Keratinocyte (primary cell): ENCODE measurements at regions not wholly inside any gene's neighbourhood (a gene's known extent, or its start where the extent isn't known, plus 50 kb on each side); places are given as distances from the start of the nearest gene placed in this dataset.

Experiments used
- DNase-seq: peaks from one replicate; pipeline ENCODE4 v3.0.0-alpha.2; 2011; ENCODE audit warnings: low read depth, missing footprints, low spot score
- FAIRE-seq: peaks from 2 replicates; lab custom pipeline; 2011; peaks lifted over from hg19 to GRCh38; lab: Jason Lieb, UNC
- H2AFZ ChIP-seq: 2 replicates; pipeline ENCODE4 v1.6.0; 2012; ENCODE audit warnings: low read length, control low read depth, inconsistent platforms; ENCODE audit not compliant: control insufficient read depth
- H3K27ac ChIP-seq: 2 replicates; pipeline ENCODE4 v1.5.1; 2011; ENCODE audit warnings: low read length; ENCODE audit not compliant: control insufficient read depth, insufficient read depth
- H3K27me3 ChIP-seq: 3 replicates; pipeline ENCODE4 v1.6.0; 2011; ENCODE audit warnings: low read length; ENCODE audit not compliant: control insufficient read depth, insufficient read depth; ENCODE audit errors: extremely low read depth
- H3K36me3 ChIP-seq, 2 experiments: 2 replicates in 1 of 2; 3 replicates in 1 of 2; pipeline ENCODE4 v1.5.1; 2011; ENCODE audit warnings: low read length in 2 of 2, mild to moderate bottlenecking in 1 of 2; ENCODE audit not compliant: control insufficient read depth in 2 of 2, insufficient read depth in 2 of 2; ENCODE audit errors: extremely low read depth in 1 of 2
- H3K4me1 ChIP-seq: 3 replicates; pipeline ENCODE4 v1.5.1; 2011; ENCODE audit warnings: low read length; ENCODE audit not compliant: control insufficient read depth, insufficient read depth; ENCODE audit errors: extremely low read depth
- H3K4me2 ChIP-seq: 3 replicates; pipeline ENCODE4 v1.6.0; 2011; ENCODE audit warnings: low read depth, low read length; ENCODE audit not compliant: control insufficient read depth, insufficient read depth; ENCODE audit errors: extremely low read depth
- H3K4me3 ChIP-seq, 3 experiments: fragments of 200-600 bp in 1 of 3; sonication (generic) in 1 of 3; 2 replicates in 2 of 3; 3 replicates in 1 of 3; pipeline ENCODE4 v1.5.1; 2011 to 2016; ENCODE audit warnings: low read length in 3 of 3, mild to moderate bottlenecking in 3 of 3, control low read depth in 2 of 3, inconsistent platforms in 1 of 3, low read depth in 1 of 3, mixed read lengths in 1 of 3, mixed run types in 1 of 3, moderate library complexity in 1 of 3; ENCODE audit not compliant: control insufficient read depth in 2 of 3, insufficient read depth in 2 of 3; ENCODE audit errors: extremely low read depth in 1 of 3
- H3K79me2 ChIP-seq: 2 replicates; pipeline ENCODE4 v1.6.0; 2012; ENCODE audit warnings: low read length; ENCODE audit not compliant: control insufficient read depth, insufficient read depth
- H3K9ac ChIP-seq: 3 replicates; pipeline ENCODE4 v1.6.0; 2011; ENCODE audit warnings: low read length; ENCODE audit not compliant: control insufficient read depth, insufficient read depth; ENCODE audit errors: extremely low read depth
- H3K9me1 ChIP-seq: 3 replicates; pipeline ENCODE4 v1.6.0; 2011; ENCODE audit warnings: low read length; ENCODE audit not compliant: control insufficient read depth, insufficient read depth; ENCODE audit errors: extremely low read depth
- H3K9me3 ChIP-seq: 2 replicates; pipeline ENCODE4 v1.5.1; 2012; ENCODE audit warnings: low read depth, low read length; ENCODE audit not compliant: control insufficient read depth
- H4K20me1 ChIP-seq: 3 replicates; pipeline ENCODE4 v1.6.0; 2011; ENCODE audit warnings: low read length; ENCODE audit not compliant: control insufficient read depth, insufficient read depth; ENCODE audit errors: extremely low read depth
- CTCF ChIP-seq, 3 experiments: IDR thresholded peaks in 1 of 3; conservative IDR thresholded peaks in 1 of 3; optimal IDR thresholded peaks in 1 of 3; 2 replicates in 2 of 3; 3 replicates in 1 of 3; pipeline versions ENCODE3 to v1.5.1; 2011; ENCODE audit warnings: low read length in 3 of 3, mild to moderate bottlenecking in 3 of 3, moderate library complexity in 2 of 3, control low read depth in 1 of 3, inconsistent platforms in 1 of 3; ENCODE audit not compliant: insufficient read depth in 2 of 3; ENCODE audit errors: extremely low read depth in 1 of 3
- EZH2 ChIP-seq: IDR thresholded peaks from one replicate; pipeline ENCODE4 v1.6.1; 2012; ENCODE audit warnings: inconsistent platforms, mild to moderate bottlenecking, low read length, moderate library complexity
- dilution Hi-C: fragments of 300-500 bp; cut with MboI; formaldehyde crosslinking; loops from one replicate; pipeline ENCODE4 v1.7.0; 2020; ENCODE audit warnings: low sequenced_read_pairs; ENCODE audit not compliant: extremely low pct_ligation_motif_present

DNA sequence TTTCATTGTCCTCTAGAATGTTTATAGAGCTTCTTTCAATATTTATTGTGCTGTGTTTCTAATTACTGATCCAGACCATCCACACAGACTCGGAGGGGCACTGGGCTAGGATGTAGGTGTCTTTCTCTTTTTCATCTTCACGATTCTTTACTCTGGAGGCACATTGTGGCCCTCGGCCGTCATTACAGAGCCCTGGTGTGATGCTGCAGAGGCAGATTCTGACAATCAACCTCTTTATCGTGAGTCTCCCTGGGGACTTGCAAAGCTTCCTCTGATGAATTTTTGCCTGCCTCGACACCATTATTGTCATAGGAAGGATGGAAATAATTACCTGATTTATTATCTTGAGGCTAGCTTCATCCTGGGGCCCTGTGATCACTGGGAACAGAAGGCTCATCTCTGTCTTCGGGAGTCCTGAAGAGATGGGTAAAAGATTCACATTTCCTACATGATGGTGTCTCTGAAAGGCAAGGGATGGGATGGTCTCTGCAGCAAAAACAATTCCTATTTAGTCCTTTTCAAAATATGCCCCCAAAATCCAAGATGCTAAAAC is 89.4 kb downstream of the SEC16B start:
- Histone ChIP-seq H3K27ac (no peak overlapping the region), H3K36me3 (no peaks in the 10 kb centered on the region), H3K9ac (no peak overlapping the region), H3K27me3 (no peaks in the 10 kb centered on the region), H2AFZ (no peak overlapping the region), H3K79me2 (no peaks in the 10 kb centered on the region), H3K4me2 (no peak overlapping the region), H3K4me3 (no peak overlapping the region), H3K9me1 (no peaks in the 10 kb centered on the region), H4K20me1 (no peaks in the 10 kb centered on the region), H3K4me1 (no peaks in the 10 kb centered on the region), H3K9me3 (no peaks in the 10 kb centered on the region)
- TF ChIP-seq CTCF (optimal IDR thresholded peaks at IDR 0.05 in 1 of 3, IDR thresholded peaks at IDR 0.05 in 1 of 3, conservative IDR thresholded peaks at IDR 0.05 in 1 of 3; ENCODE audit: extremely low read depth in 1 of 3, insufficient read depth in 2 of 3, low read length in 3 of 3), result no peak
- no peak for TF ChIP-seq EZH2
- dilution Hi-C loops, result no loop called here
- DNase-seq (no peak), FAIRE-seq (no peak)

- Histone ChIP-seq H3K4me2 (no peak overlapping the region), H3K4me1 (peaks cover 7% of the 10 kb centered on the region), H3K27ac (no peak overlapping the region), H3K9ac (no peak overlapping the region), H3K79me2 (no peaks in the 10 kb centered on the region), H2AFZ (no peak overlapping the region), H3K27me3 (no peaks in the 10 kb centered on the region), H3K9me1 (no peaks in the 10 kb centered on the region), H3K9me3 (no peaks in the 10 kb centered on the region), H3K36me3 (no peaks in the 10 kb centered on the region), H4K20me1 (no peaks in the 10 kb centered on the region), H3K4me3 (no peak overlapping the region)
- FAIRE-seq (no peak), DNase-seq (no peak)
- dilution Hi-C loops, result no loop called here
- TF ChIP-seq CTCF (optimal IDR thresholded peaks at IDR 0.05 in 1 of 3, IDR thresholded peaks at IDR 0.05 in 1 of 3, conservative IDR thresholded peaks at IDR 0.05 in 1 of 3; ENCODE audit: extremely low read depth in 1 of 3, insufficient read depth in 2 of 3, low read length in 3 of 3) (no peak), EZH2 (no peak)
Observed at GRCh38 chr1:177877086-177877485, 92.8 kb downstream of the SEC16B start.
